GM12878 (cell line): ENCODE measurements at regions not wholly inside any gene's neighbourhood (a gene's known extent, or its start where the extent isn't known, plus 50 kb on each side); places are given as distances from the start of the nearest gene placed in this dataset.

Experiments
- ATAC-seq: fragments of 200-7000 bp; cut with Tn5 transposase; 3 replicates; pipeline ENCODE4 v1.9.1; 2020; ENCODE audit warnings: mild to moderate bottlenecking, moderate library complexity
- BruUV-seq: library from RNA; stranded (reverse); fragments of 400-500 nt; replicated peaks from 2 replicates; lab custom pipeline; 2021; lab: Mats Ljungman, UMichigan
- CTCF ChIA-PET: fragments of 300-600 bp; sonication (Branson Sonifier 250); formaldehyde crosslinking; extraction: SDS; loops from one replicate; lab custom pipeline; 2021; ENCODE audit warnings: inconsistent platforms; lab: Yijun Ruan, JAX
- POLR2A ChIA-PET: fragments of 350-600 bp; formaldehyde crosslinking; extraction: SDS; loops from one replicate; lab custom pipeline; 2021; ENCODE audit warnings: inconsistent platforms; lab: Charles Lee
- RAD21 ChIA-PET: fragments of 300-600 bp; sonication (Branson Sonifier 250); formaldehyde crosslinking; loops from one replicate; lab custom pipeline; 2023; ENCODE audit warnings: antibody characterized with exemption; ENCODE audit not compliant: unreplicated experiment; lab: Charles Lee
- SMC1A ChIA-PET: fragments of 300-600 bp; sonication (Branson Sonifier 250); formaldehyde crosslinking; loops from one replicate; lab custom pipeline; 2023; ENCODE audit not compliant: unreplicated experiment, uncharacterized antibody; lab: Charles Lee
- DNase-seq: peaks from one replicate; pipeline ENCODE4 v3.0.0-alpha.2; 2011; ENCODE audit warnings: low read depth, low spot score
- FAIRE-seq: peaks from 3 replicates; lab custom pipeline; 2011; peaks lifted over from hg19 to GRCh38; lab: Jason Lieb, UNC
- H2AFZ ChIP-seq: 2 replicates; pipeline ENCODE4 v1.6.0; 2011; ENCODE audit warnings: low read depth, low read length, control low read depth; ENCODE audit not compliant: control insufficient read depth
- H3K27ac ChIP-seq: 2 replicates; pipeline ENCODE4 v1.5.1; 2011; ENCODE audit warnings: control low read depth; ENCODE audit not compliant: control insufficient read depth, insufficient read depth
- H3K27me3 ChIP-seq, 2 experiments: replicated peaks in 1 of 2; 2 replicates each; pipeline versions ENCODE4 v1.6.0 to v1.6.1; 2011; ENCODE audit warnings: low read length in 1 of 2; ENCODE audit not compliant: control insufficient read depth in 2 of 2, insufficient read depth in 2 of 2
- H3K36me3 ChIP-seq, 2 experiments: 2 replicates each; pipeline ENCODE4 v1.5.1; 2011; ENCODE audit warnings: low read length in 1 of 2; ENCODE audit not compliant: control insufficient read depth in 2 of 2, insufficient read depth in 2 of 2
- H3K4me1 ChIP-seq: 2 replicates; pipeline ENCODE4 v1.6.1; 2011; ENCODE audit warnings: mild to moderate bottlenecking, low read length, moderate library complexity, mixed read lengths; ENCODE audit not compliant: control insufficient read depth, insufficient read depth
- H3K4me2 ChIP-seq: 2 replicates; pipeline ENCODE4 v1.6.0; 2011; ENCODE audit warnings: control low read depth; ENCODE audit not compliant: control insufficient read depth, insufficient read depth
- H3K4me3 ChIP-seq: fragments of 200-600 bp; sonication (generic); 2 replicates; pipeline ENCODE4 v1.5.1; 2016
- H3K79me2 ChIP-seq: 2 replicates; pipeline ENCODE4 v1.6.0; 2011; ENCODE audit warnings: low read length; ENCODE audit not compliant: control insufficient read depth, insufficient read depth
- H3K9ac ChIP-seq: 2 replicates; pipeline ENCODE4 v1.8.0; 2011; ENCODE audit warnings: low read length, control low read depth, mixed read lengths; ENCODE audit not compliant: control insufficient read depth, insufficient read depth
- H3K9me3 ChIP-seq: replicated peaks from 3 replicates; pipeline ENCODE4 v1.5.1; 2011; ENCODE audit warnings: mild to moderate bottlenecking, low read length; ENCODE audit not compliant: control insufficient read depth, insufficient read depth
- H4K20me1 ChIP-seq: 2 replicates; pipeline ENCODE4 v1.6.0; 2011; ENCODE audit not compliant: control insufficient read depth, insufficient read depth
- ATF7 ChIP-seq: fragments of 450-650 bp; IDR thresholded peaks from 2 replicates; pipeline ENCODE4 v1.6.1; 2016; ENCODE audit warnings: low read depth, mild to moderate bottlenecking
- CBX3 ChIP-seq: fragments of 200-600 bp; sonication (generic); IDR thresholded peaks from 2 replicates; pipeline ENCODE4 v1.6.1; 2016; ENCODE audit warnings: low read depth, borderline replicate concordance
- EGR1 ChIP-seq, 2 experiments: IDR thresholded peaks; 1 replicate in 1 of 2; 2 replicates in 1 of 2; pipeline ENCODE4 v1.6.1; 2011 to 2012; ENCODE audit warnings: low read depth in 2 of 2, low read length in 2 of 2, borderline replicate concordance in 1 of 2, mild to moderate bottlenecking in 1 of 2, moderate library complexity in 1 of 2
- ELK1 ChIP-seq: IDR thresholded peaks from 2 replicates; pipeline ENCODE4 v1.6.1; 2012; ENCODE audit warnings: low read depth, low read length, improper control_type of control experiment
- GATAD2B ChIP-seq: fragments of 450-650 bp; conservative IDR thresholded peaks from 2 replicates; pipeline ENCODE4 v1.6.1; 2017; ENCODE audit warnings: low read depth, mild to moderate bottlenecking, moderate library complexity
- HDAC6 ChIP-seq: fragments of 200-600 bp; sonication (generic); IDR thresholded peaks from one replicate; pipeline ENCODE4 v1.8.0; 2017; ENCODE audit warnings: antibody characterized with exemption; ENCODE audit not compliant: unreplicated experiment
- HDGF ChIP-seq: fragments of 450-650 bp; IDR thresholded peaks from 2 replicates; pipeline ENCODE4 v1.6.1; 2016; ENCODE audit warnings: antibody characterized with exemption
- JUND ChIP-seq: IDR thresholded peaks from 2 replicates; pipeline ENCODE4 v1.6.1; 2012; ENCODE audit warnings: low read depth, mild to moderate bottlenecking, low read length, improper control_type of control experiment, moderate library complexity
- MAX ChIP-seq: IDR thresholded peaks from 2 replicates; pipeline ENCODE4 v1.6.1; 2012; ENCODE audit warnings: low read depth, low read length, improper control_type of control experiment
- MXI1 ChIP-seq: fragments of 150-350 bp; IDR thresholded peaks from 2 replicates; pipeline ENCODE4 v1.6.1; 2011; ENCODE audit warnings: low read depth, mild to moderate bottlenecking, inconsistent platforms, low read length, improper control_type of control experiment
- NFXL1 ChIP-seq: fragments of 450-650 bp; IDR thresholded peaks from 2 replicates; pipeline ENCODE4 v1.6.1; 2017; ENCODE audit warnings: antibody characterized with exemption, mild to moderate bottlenecking, borderline replicate concordance
- NRF1 ChIP-seq: conservative IDR thresholded peaks from 2 replicates; pipeline ENCODE4 v1.6.1; 2011; ENCODE audit warnings: mild to moderate bottlenecking, low read depth, low read length, improper control_type of control experiment
- RBBP5 ChIP-seq: fragments of 200-600 bp; sonication (generic); conservative IDR thresholded peaks from 2 replicates; pipeline ENCODE4 v1.6.1; 2016
- YY1 ChIP-seq: IDR thresholded peaks from 2 replicates; pipeline ENCODE4 v1.6.1; 2011; ENCODE audit warnings: low read depth, mild to moderate bottlenecking, low read length
- ZNF24 ChIP-seq: fragments of 450-650 bp; IDR thresholded peaks from 2 replicates; pipeline ENCODE4 v1.6.1; 2017; ENCODE audit warnings: antibody characterized with exemption, mild to moderate bottlenecking
- WGBS: methylation state at CpG from one replicate; pipeline ENCODE4 v1.1.6; 2016; ENCODE audit warnings: low lambda C conversion rate; ENCODE audit not compliant: insufficient replicate concordance, insufficient coverage; ENCODE audit errors: missing lambda C conversion rate; 5-methylcytosine and 5-hydroxymethylcytosine counted together
- in situ Hi-C: fragments of 300-500 bp; cut with MboI; formaldehyde crosslinking; loops from 9 replicates; pipeline ENCODE4 v1.14.3; 2018; ENCODE audit warnings: mixed read lengths
- intact Hi-C: fragments of 100-400 bp; cut with micrococcal nuclease; formaldehyde crosslinking; loops from one replicate; pipeline ENCODE4 v1.14.2; 2022; ENCODE audit not compliant: unreplicated experiment

GRCh38 chr4:164501074-164501473 is 252.9 kb upstream of the SMIM31 start (continued):
- TF ChIP-seq NFXL1: no peak
- TF ChIP-seq CBX3: no peak

- Histone ChIP-seq H3K36me3 (no peaks in the 10 kb centered on the region), H3K27ac (no peak overlapping the region), H4K20me1 (no peaks in the 10 kb centered on the region), H3K4me2 (no peak overlapping the region), H3K9me3 (no peaks in the 10 kb centered on the region), H3K4me3 (no peak overlapping the region), H3K79me2 (no peaks in the 10 kb centered on the region), H3K9ac (no peak overlapping the region), H3K4me1 (no peaks in the 10 kb centered on the region), H3K27me3 (no peaks in the 10 kb centered on the region), H2AFZ (no peak overlapping the region)
- POLR2A ChIA-PET: no interaction called here
- ATAC-seq (no peak), FAIRE-seq (no peak), DNase-seq (no peak)
- 0 out of 2 replicates have a peak, but pooled peaks have one; percentile 17 for TF ChIP-seq ATF7
- no peak for TF ChIP-seq MAX
- CTCF ChIA-PET: no interaction called here
- in situ Hi-C loops: no loop called here
- WGBS: 2% methylated on average over 3 of the region's 3 CpGs
- intact Hi-C loops: no loop called here
- BruUV-seq: no TSS peak
- RAD21 ChIA-PET: no interaction called here
- SMC1A ChIA-PET: no interaction called here
Observed at GRCh38 chr4:164503874-164504273, 250.1 kb upstream of the SMIM31 start.

GRCh38 chr4:164508097-164508496 is 245.8 kb upstream of the SMIM31 start:
- FAIRE-seq: no peak
- TF ChIP-seq ELK1 (no peak), MXI1 (no peak), EGR1 (IDR thresholded peaks at IDR 0.05; ENCODE audit: borderline replicate concordance in 1 of 2, low read depth in 2 of 2, low read length in 2 of 2) (no peak), HDGF (no peak), JUND (no peak), RBBP5 (no peak), NRF1 (no peak), HDAC6 (no peak), GATAD2B (no peak), YY1 (no peak), ZNF24 (no peak)
- TF ChIP-seq, all 136 proteins: peak for 0
- no peaks in the 10 kb centered on the region for H3K36me3 ChIP-seq
- H2AFZ ChIP-seq: no peak overlapping the region
- BruUV-seq: no TSS peak
- 10% methylated on average over 3 of the region's 3 CpGs for WGBS
- DNase-seq (no peak), ATAC-seq (no peak)
- H3K4me2 ChIP-seq: no peak overlapping the region
- no peaks in the 10 kb centered on the region for H3K9me3 ChIP-seq
- H4K20me1 ChIP-seq: no peaks in the 10 kb centered on the region
- H3K4me1 ChIP-seq: no peaks in the 10 kb centered on the region
- intact Hi-C loops: no loop called here
- ChIA-PET SMC1A (no interaction called here), CTCF (no interaction called here), POLR2A (no interaction called here), RAD21 (no interaction called here)
- in situ Hi-C loops: no loop called here
- no peak overlapping the region for H3K27ac ChIP-seq
- H3K4me3 ChIP-seq: no peak overlapping the region
- H3K9ac ChIP-seq: no peak overlapping the region
- H3K27me3 ChIP-seq: no peaks in the 10 kb centered on the region; a peak in 1 of 4 replicates
- H3K79me2 ChIP-seq: no peaks in the 10 kb centered on the region
